GM12878 (cell line): ENCODE measurements at regions not wholly inside any gene's neighbourhood (a gene's known extent, or its start where the extent isn't known, plus 50 kb on each side); places are given as distances from the start of the nearest gene placed in this dataset.

ENCODE experiments used
- ATAC-seq: fragments of 200-7000 bp; cut with Tn5 transposase; 3 replicates; pipeline ENCODE4 v1.9.1; 2020; ENCODE audit warnings: mild to moderate bottlenecking, moderate library complexity
- BruUV-seq: library from RNA; stranded (reverse); fragments of 400-500 nt; replicated peaks from 2 replicates; lab custom pipeline; 2021; lab: Mats Ljungman, UMichigan
- CTCF ChIA-PET: fragments of 300-600 bp; sonication (Branson Sonifier 250); formaldehyde crosslinking; extraction: SDS; loops from one replicate; lab custom pipeline; 2021; ENCODE audit warnings: inconsistent platforms; lab: Yijun Ruan, JAX
- POLR2A ChIA-PET: fragments of 350-600 bp; formaldehyde crosslinking; extraction: SDS; loops from one replicate; lab custom pipeline; 2021; ENCODE audit warnings: inconsistent platforms; lab: Charles Lee
- RAD21 ChIA-PET: fragments of 300-600 bp; sonication (Branson Sonifier 250); formaldehyde crosslinking; loops from one replicate; lab custom pipeline; 2023; ENCODE audit warnings: antibody characterized with exemption; ENCODE audit not compliant: unreplicated experiment; lab: Charles Lee
- SMC1A ChIA-PET: fragments of 300-600 bp; sonication (Branson Sonifier 250); formaldehyde crosslinking; loops from one replicate; lab custom pipeline; 2023; ENCODE audit not compliant: unreplicated experiment, uncharacterized antibody; lab: Charles Lee
- DNase-seq: peaks from one replicate; pipeline ENCODE4 v3.0.0-alpha.2; 2011; ENCODE audit warnings: low read depth, low spot score
- FAIRE-seq: peaks from 3 replicates; lab custom pipeline; 2011; peaks lifted over from hg19 to GRCh38; lab: Jason Lieb, UNC
- H2AFZ ChIP-seq: 2 replicates; pipeline ENCODE4 v1.6.0; 2011; ENCODE audit warnings: low read depth, low read length, control low read depth; ENCODE audit not compliant: control insufficient read depth
- H3K27ac ChIP-seq: 2 replicates; pipeline ENCODE4 v1.5.1; 2011; ENCODE audit warnings: control low read depth; ENCODE audit not compliant: control insufficient read depth, insufficient read depth
- H3K27me3 ChIP-seq, 2 experiments: replicated peaks in 1 of 2; 2 replicates each; pipeline versions ENCODE4 v1.6.0 to v1.6.1; 2011; ENCODE audit warnings: low read length in 1 of 2; ENCODE audit not compliant: control insufficient read depth in 2 of 2, insufficient read depth in 2 of 2
- H3K36me3 ChIP-seq, 2 experiments: 2 replicates each; pipeline ENCODE4 v1.5.1; 2011; ENCODE audit warnings: low read length in 1 of 2; ENCODE audit not compliant: control insufficient read depth in 2 of 2, insufficient read depth in 2 of 2
- H3K4me1 ChIP-seq: 2 replicates; pipeline ENCODE4 v1.6.1; 2011; ENCODE audit warnings: mild to moderate bottlenecking, low read length, moderate library complexity, mixed read lengths; ENCODE audit not compliant: control insufficient read depth, insufficient read depth
- H3K4me2 ChIP-seq: 2 replicates; pipeline ENCODE4 v1.6.0; 2011; ENCODE audit warnings: control low read depth; ENCODE audit not compliant: control insufficient read depth, insufficient read depth
- H3K4me3 ChIP-seq: fragments of 200-600 bp; sonication (generic); 2 replicates; pipeline ENCODE4 v1.5.1; 2016
- H3K79me2 ChIP-seq: 2 replicates; pipeline ENCODE4 v1.6.0; 2011; ENCODE audit warnings: low read length; ENCODE audit not compliant: control insufficient read depth, insufficient read depth
- H3K9ac ChIP-seq: 2 replicates; pipeline ENCODE4 v1.8.0; 2011; ENCODE audit warnings: low read length, control low read depth, mixed read lengths; ENCODE audit not compliant: control insufficient read depth, insufficient read depth
- H3K9me3 ChIP-seq: replicated peaks from 3 replicates; pipeline ENCODE4 v1.5.1; 2011; ENCODE audit warnings: mild to moderate bottlenecking, low read length; ENCODE audit not compliant: control insufficient read depth, insufficient read depth
- H4K20me1 ChIP-seq: 2 replicates; pipeline ENCODE4 v1.6.0; 2011; ENCODE audit not compliant: control insufficient read depth, insufficient read depth
- FOXK2 ChIP-seq: fragments of 450-650 bp; IDR thresholded peaks from 2 replicates; pipeline ENCODE4 v1.6.1; 2017; ENCODE audit warnings: mild to moderate bottlenecking, moderate library complexity
- HCFC1 ChIP-seq: fragments of 150-350 bp; IDR thresholded peaks from 2 replicates; pipeline ENCODE4 v1.6.1; 2014; ENCODE audit warnings: low read length
- KAT2A ChIP-seq: conservative IDR thresholded peaks from 2 replicates; pipeline ENCODE4 v1.6.1; 2011; ENCODE audit warnings: low read depth, low read length; ENCODE audit not compliant: control insufficient read depth
- KDM1A ChIP-seq: fragments of 200-600 bp; sonication (generic); IDR thresholded peaks from 2 replicates; pipeline ENCODE4 v1.6.1; 2016; ENCODE audit warnings: borderline replicate concordance
- LARP7 ChIP-seq: fragments of 450-650 bp; IDR thresholded peaks from 2 replicates; pipeline ENCODE4 v1.6.1; 2017; ENCODE audit warnings: mild to moderate bottlenecking
- MAX ChIP-seq: IDR thresholded peaks from 2 replicates; pipeline ENCODE4 v1.6.1; 2012; ENCODE audit warnings: low read depth, low read length, improper control_type of control experiment
- MEF2B ChIP-seq: fragments of 450-650 bp; IDR thresholded peaks from 2 replicates; pipeline ENCODE4 v1.6.1; 2018; ENCODE audit warnings: mild to moderate bottlenecking, moderate library complexity; ENCODE audit not compliant: partially characterized antibody, poor library complexity, severe bottlenecking
- MTA3 ChIP-seq: IDR thresholded peaks from 2 replicates; pipeline ENCODE4 v1.6.1; 2012; ENCODE audit warnings: low read length, inconsistent platforms, borderline replicate concordance
- NR2C2 ChIP-seq: IDR thresholded peaks from 2 replicates; pipeline ENCODE4 v1.6.1; 2011; ENCODE audit warnings: borderline replicate concordance, low read depth; ENCODE audit not compliant: control insufficient read depth, insufficient read length
- RAD51 ChIP-seq: fragments of 450-650 bp; IDR thresholded peaks from 2 replicates; pipeline ENCODE4 v1.6.1; 2016; ENCODE audit warnings: moderate library complexity, mild to moderate bottlenecking, inconsistent platforms
- REST ChIP-seq: IDR thresholded peaks from 2 replicates; pipeline ENCODE4 v1.6.1; 2012; ENCODE audit warnings: mild to moderate bottlenecking, low read depth, low read length
- RUNX3 ChIP-seq: IDR thresholded peaks from 2 replicates; pipeline ENCODE4 v1.6.1; 2012; ENCODE audit warnings: low read length, inconsistent platforms
- SREBF1 ChIP-seq: IDR thresholded peaks from 2 replicates; pipeline ENCODE4 v1.6.1; 2012; ENCODE audit warnings: mild to moderate bottlenecking, low read length
- STAT3 ChIP-seq: IDR thresholded peaks from 2 replicates; pipeline ENCODE4 v1.6.1; 2011; ENCODE audit warnings: low read depth, low read length, improper control_type of control experiment
- ZBTB4 ChIP-seq: fragments of 450-650 bp; formaldehyde crosslinking; IDR thresholded peaks from 2 replicates; pipeline ENCODE4 v1.4.0; 2022; ENCODE audit warnings: mild to moderate bottlenecking, moderate library complexity
- WGBS: methylation state at CpG from one replicate; pipeline ENCODE4 v1.1.6; 2016; ENCODE audit warnings: low lambda C conversion rate; ENCODE audit not compliant: insufficient replicate concordance, insufficient coverage; ENCODE audit errors: missing lambda C conversion rate; 5-methylcytosine and 5-hydroxymethylcytosine counted together
- in situ Hi-C: fragments of 300-500 bp; cut with MboI; formaldehyde crosslinking; loops from 9 replicates; pipeline ENCODE4 v1.14.3; 2018; ENCODE audit warnings: mixed read lengths
- intact Hi-C: fragments of 100-400 bp; cut with micrococcal nuclease; formaldehyde crosslinking; loops from one replicate; pipeline ENCODE4 v1.14.2; 2022; ENCODE audit not compliant: unreplicated experiment

- Histone ChIP-seq H3K9me3 (peaks cover 2% of the 10 kb centered on the region; the same call in 1 of the 3 replicates), H3K4me2 (no peak overlapping the region), H3K27ac (no peak overlapping the region), H3K27me3 (peaks cover 0 to 2% of the 10 kb centered on the region in 2 experiments; a peak in 1 of 4 replicates), H3K36me3 (no peaks in the 10 kb centered on the region), H3K4me1 (no peaks in the 10 kb centered on the region), H4K20me1 (no peaks in the 10 kb centered on the region), H3K4me3 (no peak overlapping the region), H3K79me2 (no peaks in the 10 kb centered on the region), H2AFZ (no peak overlapping the region), H3K9ac (no peak overlapping the region)
- ChIA-PET SMC1A (no interaction called here), POLR2A (no interaction called here), CTCF (interaction anchor here (0.7 kb wide), 1 partner anchor 62 kb away, joined by 3 read pairs; no protein-coding TSS in a partner anchor), RAD21 (no interaction called here)
- DNase-seq = no peak
- FAIRE-seq = no peak
- 16% methylated on average over 2 of the region's 2 CpGs for WGBS
- no peak for ATAC-seq
- intact Hi-C loops (no loop called here), in situ Hi-C loops (no loop called here)
- BruUV-seq = no TSS peak
- no peak for TF ChIP-seq MAX
- no peak for TF ChIP-seq FOXK2
- TF ChIP-seq MTA3 = no peak
- no peak for TF ChIP-seq MEF2B
- TF ChIP-seq SREBF1 = no peak
- TF ChIP-seq KDM1A = no peak
- TF ChIP-seq HCFC1 = no peak
- TF ChIP-seq STAT3 = no peak
- TF ChIP-seq RUNX3 = no peak
- TF ChIP-seq LARP7 = no peak
- no peak for TF ChIP-seq RAD51
- TF ChIP-seq NR2C2 = no peak
- TF ChIP-seq KAT2A = no peak
- TF ChIP-seq ZBTB4 (CRISPR knock-in tag) = no peak
- no peak for TF ChIP-seq REST
Observed at GRCh38 chr10:78321000-78321399, 287.3 kb downstream of the RPS24 start.
